HG02981 (cell line): ENCODE measurements at regions not wholly inside any gene's neighbourhood (a gene's known extent, or its start where the extent isn't known, plus 50 kb on each side); places are given as distances from the start of the nearest gene placed in this dataset.

ENCODE experiments used
- ATAC-seq: cut with Tn5 transposase; IDR thresholded peaks from one replicate; pipeline ENCODE4 v1.9.1; 2021; ENCODE audit warnings: mild to moderate bottlenecking, moderate library complexity; ENCODE audit not compliant: unreplicated experiment

DNA sequence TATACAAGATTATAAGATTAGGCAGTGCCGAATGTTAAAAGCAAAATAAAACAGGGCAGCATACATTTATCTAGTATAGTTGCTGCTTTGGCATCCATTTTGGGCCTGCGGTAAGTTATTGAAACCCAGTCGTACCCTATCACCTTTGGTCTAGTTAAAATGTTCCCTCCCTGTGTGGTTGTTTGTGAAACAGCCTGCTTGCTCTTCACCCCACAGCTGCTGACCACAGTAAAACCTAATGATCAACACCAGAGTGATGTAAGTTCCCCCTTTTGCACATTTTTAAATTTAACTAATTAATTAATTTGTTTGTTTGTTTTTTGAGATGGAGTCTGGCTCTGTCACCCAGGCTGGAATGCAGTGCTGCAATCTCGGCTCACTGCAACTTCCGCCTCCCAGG is 50.3 kb upstream of the TXNDC5 start:
- ATAC-seq: peak; percentile 49
